PC-3 (cell line): ENCODE measurements at regions not wholly inside any gene's neighbourhood (a gene's known extent, or its start where the extent isn't known, plus 50 kb on each side); places are given as distances from the start of the nearest gene placed in this dataset.

Experiments used
- ATAC-seq: fragments of 200-7000 bp; cut with Tn5 transposase; 2 replicates; pipeline ENCODE4 v1.9.1; 2020; ENCODE audit warnings: mild to moderate bottlenecking, moderate library complexity
- BruUV-seq: library from RNA; stranded (reverse); fragments of 400-500 nt; replicated peaks from 2 replicates; lab custom pipeline; 2021; lab: Mats Ljungman, UMichigan
- CTCF ChIA-PET: fragments of 300-600 bp; sonication (Branson Sonifier 250); formaldehyde crosslinking; loops from one replicate; lab custom pipeline; 2022; ENCODE audit warnings: antibody characterized with exemption; lab: Charles Lee
- POLR2A ChIA-PET: fragments of 300-600 bp; sonication (Branson Sonifier 250); formaldehyde crosslinking; loops from one replicate; lab custom pipeline; 2022; ENCODE audit warnings: antibody characterized with exemption; ENCODE audit not compliant: unreplicated experiment; lab: Charles Lee
- DNase-seq: peaks from one replicate; pipeline ENCODE4 v3.0.0-alpha.2; 2015
- H2AFZ ChIP-seq: fragments of 300-600 bp; sonication (generic); 2 replicates; pipeline ENCODE4 v1.6.0; 2016; ENCODE audit warnings: antibody characterized with exemption, low read length
- H3F3A ChIP-seq: fragments of 300-600 bp; sonication (generic); one replicate; pipeline ENCODE4 v1.6.0; 2017; ENCODE audit warnings: antibody characterized with exemption, low read length, control low read depth, mild to moderate bottlenecking; ENCODE audit not compliant: unreplicated experiment
- H3K27ac ChIP-seq: fragments of 300-600 bp; sonication (generic); 2 replicates; pipeline ENCODE4 v1.5.1; 2016; ENCODE audit warnings: mild to moderate bottlenecking, low read length
- H3K27me3 ChIP-seq: fragments of 300-600 bp; sonication (generic); 2 replicates; pipeline ENCODE4 v1.6.1; 2016; ENCODE audit warnings: low read length, mixed read lengths
- H3K36me3 ChIP-seq: fragments of 300-600 bp; sonication (generic); 2 replicates; pipeline ENCODE4 v1.6.1; 2016; ENCODE audit warnings: low read depth, mixed run types, low read length, mixed read lengths
- H3K4me1 ChIP-seq: fragments of 300-600 bp; sonication (generic); 2 replicates; pipeline ENCODE4 v1.5.1; 2016; ENCODE audit warnings: low read length; ENCODE audit not compliant: insufficient read depth
- H3K4me2 ChIP-seq: fragments of 300-600 bp; sonication (generic); 2 replicates; pipeline ENCODE4 v1.6.0; 2016; ENCODE audit warnings: low read length
- H3K4me3 ChIP-seq: fragments of 300-600 bp; sonication (generic); 2 replicates; pipeline ENCODE4 v1.5.1; 2016; ENCODE audit warnings: mild to moderate bottlenecking, low read length, mixed read lengths
- H3K79me2 ChIP-seq: fragments of 300-600 bp; sonication (generic); 2 replicates; pipeline ENCODE4 v1.6.1; 2017; ENCODE audit warnings: low read length, mixed read lengths
- H3K9ac ChIP-seq: fragments of 300-600 bp; sonication (generic); 2 replicates; pipeline ENCODE4 v1.6.0; 2016; ENCODE audit warnings: mild to moderate bottlenecking, low read length
- H3K9me2 ChIP-seq: fragments of 300-600 bp; sonication (generic); replicated peaks from 2 replicates; pipeline ENCODE4 v1.6.1; 2016; ENCODE audit warnings: mixed run types, low read length, mixed read lengths
- H3K9me3 ChIP-seq: fragments of 300-600 bp; sonication (generic); 2 replicates; pipeline ENCODE4 v1.6.1; 2016; ENCODE audit warnings: low read length, mixed read lengths
- H4K20me1 ChIP-seq: fragments of 300-600 bp; sonication (generic); 2 replicates; pipeline ENCODE4 v1.6.1; 2016; ENCODE audit warnings: low read length, mixed read lengths
- EZH2 ChIP-seq: fragments of 300-600 bp; sonication (generic); IDR thresholded peaks from one replicate; pipeline ENCODE4 v1.6.1; 2017; ENCODE audit warnings: antibody characterized with exemption, mild to moderate bottlenecking, low read length; ENCODE audit not compliant: unreplicated experiment
- EZH2phosphoT487 ChIP-seq: fragments of 300-600 bp; sonication (generic); IDR thresholded peaks from 2 replicates; pipeline ENCODE4 v1.6.1; 2018; ENCODE audit warnings: mild to moderate bottlenecking, antibody characterized with exemption, low read length, borderline replicate concordance
- intact Hi-C: fragments of 100-400 bp; cut with micrococcal nuclease; formaldehyde crosslinking; loops from 2 replicates; pipeline ENCODE4 v1.9.0; 2023
- TF ChIP-seq, protein P1 (sequence below): fragments of 300-600 bp; sonication (generic); conservative IDR thresholded peaks from 2 replicates; pipeline ENCODE4 v1.5.1; 2017; ENCODE audit warnings: antibody characterized with exemption, low read depth, mild to moderate bottlenecking, low read length

DNA sequence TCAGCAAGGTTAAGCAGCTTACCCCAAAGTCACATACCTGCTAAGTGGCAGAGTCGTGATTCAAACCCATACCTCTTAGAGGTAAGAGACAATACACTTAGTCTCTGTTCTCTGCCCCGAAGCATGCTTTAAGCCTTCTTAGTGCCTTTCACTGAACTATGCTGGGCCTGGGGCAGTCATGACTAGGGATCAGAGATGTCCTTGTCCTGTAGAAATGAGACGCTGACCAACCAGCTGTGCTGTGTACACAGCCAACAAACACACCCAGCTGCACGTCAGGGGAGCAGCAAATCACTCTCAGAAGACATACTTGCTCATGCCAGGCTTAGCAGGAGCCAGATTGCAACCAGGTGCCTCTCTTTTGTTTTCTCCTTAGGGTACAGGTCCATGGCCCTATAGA lies 255.7 kb downstream of the BUD13 start:
- no peaks in the 10 kb centered on the region for H3K79me2 ChIP-seq
- no peak for ATAC-seq
- DNase-seq = no peak
- intact Hi-C loops = no loop called here
- TF ChIP-seq, protein P1, sequence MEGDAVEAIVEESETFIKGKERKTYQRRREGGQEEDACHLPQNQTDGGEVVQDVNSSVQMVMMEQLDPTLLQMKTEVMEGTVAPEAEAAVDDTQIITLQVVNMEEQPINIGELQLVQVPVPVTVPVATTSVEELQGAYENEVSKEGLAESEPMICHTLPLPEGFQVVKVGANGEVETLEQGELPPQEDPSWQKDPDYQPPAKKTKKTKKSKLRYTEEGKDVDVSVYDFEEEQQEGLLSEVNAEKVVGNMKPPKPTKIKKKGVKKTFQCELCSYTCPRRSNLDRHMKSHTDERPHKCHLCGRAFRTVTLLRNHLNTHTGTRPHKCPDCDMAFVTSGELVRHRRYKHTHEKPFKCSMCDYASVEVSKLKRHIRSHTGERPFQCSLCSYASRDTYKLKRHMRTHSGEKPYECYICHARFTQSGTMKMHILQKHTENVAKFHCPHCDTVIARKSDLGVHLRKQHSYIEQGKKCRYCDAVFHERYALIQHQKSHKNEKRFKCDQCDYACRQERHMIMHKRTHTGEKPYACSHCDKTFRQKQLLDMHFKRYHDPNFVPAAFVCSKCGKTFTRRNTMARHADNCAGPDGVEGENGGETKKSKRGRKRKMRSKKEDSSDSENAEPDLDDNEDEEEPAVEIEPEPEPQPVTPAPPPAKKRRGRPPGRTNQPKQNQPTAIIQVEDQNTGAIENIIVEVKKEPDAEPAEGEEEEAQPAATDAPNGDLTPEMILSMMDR = no peak
- no peak for TF ChIP-seq EZH2phosphoT487
- TF ChIP-seq EZH2 = no peak
- H4K20me1 ChIP-seq = no peaks in the 10 kb centered on the region
- ChIA-PET POLR2A (no interaction called here), CTCF (no interaction called here)
- no peaks in the 10 kb centered on the region for H3F3A ChIP-seq
- no peaks in the 10 kb centered on the region for H3K9me3 ChIP-seq
- H3K4me1 ChIP-seq = no peaks in the 10 kb centered on the region
- H3K9me2 ChIP-seq = 0 out of 2 replicates have a peak, but pooled peaks cover 3% of the 10 kb centered on the region
- H3K27ac ChIP-seq = no peak overlapping the region
- no peak overlapping the region for H3K4me2 ChIP-seq
- H3K4me3 ChIP-seq = no peak overlapping the region
- peaks cover 29% of the 10 kb centered on the region for H3K27me3 ChIP-seq
- BruUV-seq = no TSS peak
- H3K36me3 ChIP-seq = no peaks in the 10 kb centered on the region
- H3K9ac ChIP-seq = no peak overlapping the region
- H2AFZ ChIP-seq = no peak overlapping the region

DNA sequence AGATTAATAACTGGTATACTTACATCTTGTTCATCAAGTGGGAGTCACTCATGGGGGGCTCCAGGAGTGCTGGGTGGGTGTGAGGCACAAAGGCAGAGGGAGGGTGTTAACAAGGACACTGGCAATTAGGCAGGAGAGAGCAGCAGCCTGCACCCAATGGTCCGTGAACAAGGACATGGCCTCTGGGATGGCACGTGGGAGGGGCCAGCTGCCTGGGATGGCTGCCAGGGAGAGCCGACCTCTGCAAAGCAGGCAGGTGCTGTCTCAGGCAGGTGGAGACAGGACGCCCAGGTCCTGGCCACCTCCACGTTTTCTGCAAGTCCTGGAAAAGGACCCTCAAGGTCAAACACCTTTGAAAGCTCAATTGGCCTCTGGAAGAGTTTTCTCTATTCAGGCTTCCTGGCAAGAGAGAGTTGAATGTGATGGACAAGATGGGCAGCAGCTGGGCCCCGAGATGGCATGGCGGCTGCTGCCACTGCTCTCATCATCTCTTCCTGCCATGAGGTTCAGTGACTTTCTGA lies 257.1 kb downstream of the BUD13 start:
- Histone ChIP-seq H3K9me2 (0 out of 2 replicates have a peak, but pooled peaks cover 3% of the 10 kb centered on the region), H3K4me1 (no peaks in the 10 kb centered on the region), H2AFZ (no peak overlapping the region), H3K9me3 (no peaks in the 10 kb centered on the region), H3K79me2 (no peaks in the 10 kb centered on the region), H3K9ac (no peak overlapping the region), H3K4me2 (no peak overlapping the region), H3F3A (no peaks in the 10 kb centered on the region), H4K20me1 (no peaks in the 10 kb centered on the region), H3K4me3 (no peak overlapping the region), H3K36me3 (no peaks in the 10 kb centered on the region), H3K27me3 (peaks cover 30% of the 10 kb centered on the region), H3K27ac (no peak overlapping the region)
- ChIA-PET CTCF (no interaction called here), POLR2A (no interaction called here)
- DNase-seq = no peak
- BruUV-seq = no TSS peak
- ATAC-seq = no peak
- TF ChIP-seq, protein P1 = no peak
- TF ChIP-seq EZH2 (no peak), EZH2phosphoT487 (no peak)
- intact Hi-C loops = no loop called here

DNA sequence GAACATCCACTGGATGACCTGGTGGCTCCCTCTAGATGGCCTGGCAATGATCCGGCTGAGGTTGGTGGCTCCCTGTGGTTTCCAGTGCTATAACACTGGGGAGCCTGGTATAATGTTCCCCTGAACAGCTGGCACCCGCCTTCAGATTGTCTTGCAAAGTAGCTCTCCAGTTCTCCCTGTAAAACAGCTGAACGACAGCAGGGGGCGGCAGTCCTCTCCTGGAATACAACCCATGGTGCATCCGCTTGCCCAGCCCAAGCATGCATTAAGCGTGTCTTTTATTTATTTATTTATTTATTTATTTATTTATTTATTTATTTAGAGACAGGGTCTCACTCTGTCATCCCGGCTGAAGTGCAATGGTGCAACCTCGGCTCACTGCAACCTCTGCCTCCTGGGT lies 258.9 kb downstream of the BUD13 start:
- intact Hi-C loops = no loop called here

More for the DNA sequence above, 258.9 kb downstream of the BUD13 start:
- ATAC-seq = no peak
- Histone ChIP-seq H3K9me3 (no peaks in the 10 kb centered on the region), H3K27me3 (peaks cover 32% of the 10 kb centered on the region), H3K36me3 (no peaks in the 10 kb centered on the region), H3K4me3 (no peak overlapping the region), H3K4me1 (no peaks in the 10 kb centered on the region), H3K79me2 (no peaks in the 10 kb centered on the region), H3K27ac (no peak overlapping the region), H3F3A (no peaks in the 10 kb centered on the region), H3K4me2 (no peak overlapping the region), H4K20me1 (no peaks in the 10 kb centered on the region), H2AFZ (no peak overlapping the region), H3K9ac (no peak overlapping the region), H3K9me2 (no peaks in the 10 kb centered on the region)
- TF ChIP-seq EZH2 = no peak
- TF ChIP-seq, protein P1 = peak; percentile 45
- no peak for TF ChIP-seq EZH2phosphoT487
- DNase-seq = peak; percentile 63
- CTCF ChIA-PET = interaction anchor here (0.6 to 0.9 kb wide), 4 partner anchors 8 to 697 kb away, joined by 4 to 5 read pairs (median 4); no protein-coding TSS in a partner anchor
- POLR2A ChIA-PET = no interaction called here
- BruUV-seq = no TSS peak
